ENCODE measurements at regions not wholly inside any gene's neighbourhood (a gene's known extent, or its start where the extent isn't known, plus 50 kb on each side); places are given as distances from the start of the nearest gene placed in this dataset.
A peak's percentile ranks its signal among the peaks of the same experiment; 100 is the strongest.
"Not testable (repeated sequence)": the region's sequence is repeated elsewhere in the genome, so short reads cannot be mapped to it uniquely, and the experiment has no call there.

DNA sequence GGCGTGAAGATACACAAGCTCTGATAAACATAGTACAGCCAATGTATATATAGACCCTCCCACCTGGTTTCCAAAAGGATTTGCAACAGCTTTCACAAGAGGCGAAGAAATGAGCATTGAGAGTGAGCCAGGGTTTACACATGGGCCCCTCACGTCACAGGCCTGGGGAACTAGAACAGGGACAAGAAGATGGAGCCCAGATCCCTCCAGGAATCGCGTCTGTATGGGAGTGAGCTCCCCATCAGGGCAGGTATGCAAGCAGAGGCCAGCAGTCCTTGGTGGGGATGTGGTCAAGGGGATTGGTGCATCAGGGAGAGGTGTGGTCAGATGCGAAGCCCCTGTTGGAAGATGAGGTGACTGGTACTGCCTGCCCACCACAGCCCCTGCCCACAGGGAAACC is 75.9 kb downstream of the KCNJ18 start:
- not testable (repeated sequence) for H3K27ac ChIP-seq (ENCODE audit: low read length); H3K36me3 ChIP-seq (ENCODE audit: insufficient read depth, low read length); H4K20me1 ChIP-seq (ENCODE audit: insufficient read depth, low read length); H3K79me2 ChIP-seq (ENCODE audit: insufficient read depth, low read length); H3K9ac ChIP-seq (ENCODE audit: low read depth, low read length); H2AFZ ChIP-seq (ENCODE audit: low read depth, low read length); H3K4me3 ChIP-seq (ENCODE audit: low read depth in 1 of 2, low read length in 2 of 2); H3K4me2 ChIP-seq (ENCODE audit: insufficient read depth, low read length); H3K4me1 ChIP-seq (ENCODE audit: insufficient read depth, low read length); DNase-seq; ATAC-seq (ENCODE audit: insufficient read depth, low read depth); H3K27me3 ChIP-seq (ENCODE audit: insufficient read depth, low read length, poor library complexity); H3K9me3 ChIP-seq (ENCODE audit: insufficient read depth, low read length, severe bottlenecking)

DNA sequence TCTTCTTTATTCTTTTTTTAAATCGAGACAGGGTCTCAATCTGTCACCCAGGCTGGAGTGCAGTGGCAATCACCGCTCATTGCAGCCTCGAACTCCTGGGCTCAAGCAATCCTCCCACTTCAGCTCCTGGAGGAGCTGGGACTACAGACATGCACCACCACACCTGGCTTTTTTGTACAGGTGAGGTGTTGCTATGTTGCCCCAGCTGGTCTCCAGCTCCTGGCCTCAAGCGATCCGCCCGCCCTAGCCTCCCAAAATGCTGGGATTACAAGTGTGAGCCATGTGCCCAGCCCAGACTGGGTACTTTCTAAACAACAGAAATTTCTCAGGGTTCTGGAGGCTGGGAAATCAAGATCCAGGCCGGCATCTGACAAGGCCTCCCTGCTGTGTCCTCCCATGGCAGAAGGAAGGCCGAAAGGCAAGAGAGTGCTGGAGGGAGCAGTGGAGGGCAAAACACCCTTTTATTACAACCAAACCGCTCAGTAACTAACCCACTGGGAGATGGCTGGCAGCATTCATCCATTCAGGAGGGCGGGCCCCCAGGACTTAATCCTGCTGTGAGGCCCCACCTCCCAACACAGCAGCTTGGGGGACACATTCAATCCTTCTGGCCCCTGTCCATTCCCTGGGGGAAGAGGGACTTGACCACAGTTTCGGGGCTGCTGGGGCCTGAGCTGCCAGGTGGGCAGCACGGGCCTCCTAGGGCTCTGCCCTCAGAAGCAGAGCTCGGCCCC is 76.6 kb downstream of the KCNJ18 start:
- not testable (repeated sequence) for H2AFZ ChIP-seq (ENCODE audit: low read depth, low read length); H3K4me1 ChIP-seq (ENCODE audit: insufficient read depth, low read length); DNase-seq; H3K27ac ChIP-seq (ENCODE audit: low read length); H3K4me2 ChIP-seq (ENCODE audit: insufficient read depth, low read length); H3K79me2 ChIP-seq (ENCODE audit: insufficient read depth, low read length); H4K20me1 ChIP-seq (ENCODE audit: insufficient read depth, low read length); ATAC-seq (ENCODE audit: insufficient read depth, low read depth); H3K9ac ChIP-seq (ENCODE audit: low read depth, low read length); H3K27me3 ChIP-seq (ENCODE audit: insufficient read depth, low read length, poor library complexity); H3K9me3 ChIP-seq (ENCODE audit: insufficient read depth, low read length, severe bottlenecking); H3K4me3 ChIP-seq (ENCODE audit: low read depth in 1 of 2, low read length in 2 of 2); H3K36me3 ChIP-seq (ENCODE audit: insufficient read depth, low read length)

DNA sequence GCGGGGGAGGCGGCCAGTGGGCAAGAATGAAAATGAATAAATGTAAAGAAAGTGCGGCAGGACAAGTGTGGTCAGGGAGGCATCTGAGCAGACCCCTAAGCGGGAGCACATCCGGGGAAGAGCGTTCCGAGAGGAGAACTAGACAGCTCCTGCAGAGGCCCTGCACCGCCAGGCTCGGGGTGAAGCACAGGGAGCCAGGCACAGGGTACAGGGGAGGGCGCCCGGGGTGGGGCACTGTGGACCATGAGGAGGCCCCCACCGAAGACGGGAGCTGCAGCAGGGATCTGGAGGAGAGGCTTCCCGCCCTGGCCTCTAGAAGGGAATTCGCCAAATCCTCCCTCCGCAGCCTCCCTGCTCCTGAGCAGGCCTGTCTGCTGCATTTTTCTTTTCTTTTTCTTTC is 77.5 kb downstream of the KCNJ18 start:
- not testable (repeated sequence) for ATAC-seq (ENCODE audit: insufficient read depth, low read depth); H2AFZ ChIP-seq (ENCODE audit: low read depth, low read length); H3K4me2 ChIP-seq (ENCODE audit: insufficient read depth, low read length); H3K4me1 ChIP-seq (ENCODE audit: insufficient read depth, low read length); H3K79me2 ChIP-seq (ENCODE audit: insufficient read depth, low read length); H3K36me3 ChIP-seq (ENCODE audit: insufficient read depth, low read length); DNase-seq; H3K27ac ChIP-seq (ENCODE audit: low read length); H3K9ac ChIP-seq (ENCODE audit: low read depth, low read length); H3K27me3 ChIP-seq (ENCODE audit: insufficient read depth, low read length, poor library complexity); H4K20me1 ChIP-seq (ENCODE audit: insufficient read depth, low read length); H3K4me3 ChIP-seq (ENCODE audit: low read depth in 1 of 2, low read length in 2 of 2); H3K9me3 ChIP-seq (ENCODE audit: insufficient read depth, low read length, severe bottlenecking)

DNA sequence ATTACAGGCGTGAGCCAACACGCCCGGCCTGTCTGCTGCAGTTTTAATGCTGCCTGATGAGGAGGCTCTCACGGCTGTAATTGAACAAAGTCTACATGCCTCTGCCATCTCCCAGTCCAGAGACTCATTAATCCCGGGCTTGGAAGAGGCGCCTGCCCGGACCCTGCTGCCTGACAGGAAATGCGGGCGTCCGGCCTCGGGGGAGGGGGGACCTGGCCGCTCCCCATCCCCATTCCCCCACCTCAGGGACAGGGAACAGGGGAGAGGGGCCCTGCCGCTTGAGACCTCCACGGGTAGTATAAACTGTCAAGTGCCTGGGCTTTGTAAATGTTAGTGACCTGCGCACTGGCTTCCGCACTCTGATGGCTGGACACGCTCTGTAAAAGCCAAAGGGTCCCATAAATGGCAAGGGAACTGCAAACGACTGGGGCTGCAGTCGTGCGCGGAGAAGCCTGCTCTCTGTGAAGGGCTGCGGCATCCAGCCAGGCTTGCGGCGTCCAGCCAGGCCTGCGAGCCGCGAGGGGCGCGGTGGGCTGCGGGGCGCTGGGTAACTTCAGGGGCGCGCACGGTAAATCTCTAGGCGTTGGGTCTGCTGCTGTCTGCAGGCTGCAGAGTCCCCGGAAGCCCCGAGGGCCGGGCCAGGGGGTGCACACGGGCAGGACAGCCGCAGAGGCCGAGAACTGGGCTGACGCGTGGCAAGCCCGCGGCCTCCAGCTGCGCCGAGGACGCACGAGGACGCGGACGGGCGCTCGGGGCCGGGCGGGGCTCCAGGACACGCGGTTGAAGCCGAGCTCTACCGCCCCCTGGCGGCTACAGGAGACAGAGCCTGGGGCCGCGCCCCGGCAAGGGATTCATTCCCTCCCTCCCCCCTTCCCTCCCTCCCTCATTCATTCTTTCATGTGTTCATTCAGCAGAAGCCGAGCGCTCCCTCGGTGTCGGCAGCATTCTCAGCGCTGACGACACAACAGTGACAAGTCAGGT is 78.4 kb downstream of the KCNJ18 start:
- H3K36me3 ChIP-seq (ENCODE audit: insufficient read depth, low read length); H3K79me2 ChIP-seq (ENCODE audit: insufficient read depth, low read length); H4K20me1 ChIP-seq (ENCODE audit: insufficient read depth, low read length); H3K27ac ChIP-seq (ENCODE audit: low read length); H3K27me3 ChIP-seq (ENCODE audit: insufficient read depth, low read length, poor library complexity); DNase-seq; H2AFZ ChIP-seq (ENCODE audit: low read depth, low read length); H3K9me3 ChIP-seq (ENCODE audit: insufficient read depth, low read length, severe bottlenecking); H3K4me2 ChIP-seq (ENCODE audit: insufficient read depth, low read length); H3K4me3 ChIP-seq (ENCODE audit: low read depth in 1 of 2, low read length in 2 of 2); H3K9ac ChIP-seq (ENCODE audit: low read depth, low read length); H3K4me1 ChIP-seq (ENCODE audit: insufficient read depth, low read length): not testable (repeated sequence)
- ATAC-seq (ENCODE audit: insufficient read depth, low read depth), result peak; percentile 96

DNA sequence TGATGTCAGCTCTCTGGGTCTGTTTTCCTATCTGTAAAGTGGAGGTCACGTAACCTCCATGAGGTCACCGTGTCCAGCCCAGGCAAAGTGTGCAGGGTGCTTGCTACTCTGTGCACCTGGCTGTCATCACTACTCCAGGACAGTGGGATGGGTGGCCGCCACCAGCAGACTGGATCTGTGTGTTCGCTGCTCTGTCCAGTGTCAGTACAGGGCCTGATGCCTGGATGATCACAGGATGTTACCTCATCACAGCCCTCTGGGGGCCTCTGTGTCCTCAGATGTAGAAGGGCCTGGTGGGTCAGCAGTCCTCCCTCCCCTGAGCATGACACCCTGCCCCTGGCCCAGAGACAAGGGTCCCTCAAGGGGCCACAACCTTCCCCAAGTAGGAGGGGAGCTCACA is 80.0 kb downstream of the KCNJ18 start:
- no peaks in the 10 kb centered on the region for H3K36me3 ChIP-seq (ENCODE audit: insufficient read depth, low read length)
- H3K4me3 ChIP-seq (ENCODE audit: low read depth in 1 of 2, low read length in 2 of 2), result no peak overlapping the region
- no peaks in the 10 kb centered on the region for H3K79me2 ChIP-seq (ENCODE audit: insufficient read depth, low read length)
- no peak overlapping the region for H3K9ac ChIP-seq (ENCODE audit: low read depth, low read length)
- no peaks in the 10 kb centered on the region for H3K27me3 ChIP-seq (ENCODE audit: insufficient read depth, low read length, poor library complexity)
- ATAC-seq (ENCODE audit: insufficient read depth, low read depth), result no peak
- H3K27ac ChIP-seq (ENCODE audit: low read length), result no peak overlapping the region
- DNase-seq, result no peak
- H3K4me2 ChIP-seq (ENCODE audit: insufficient read depth, low read length), result no peak overlapping the region
- TF ChIP-seq EZH2 (IDR thresholded peaks at IDR 0.05; ENCODE audit: borderline replicate concordance, low read depth, low read length, severe bottlenecking), result no peak
- TF ChIP-seq, protein P1, sequence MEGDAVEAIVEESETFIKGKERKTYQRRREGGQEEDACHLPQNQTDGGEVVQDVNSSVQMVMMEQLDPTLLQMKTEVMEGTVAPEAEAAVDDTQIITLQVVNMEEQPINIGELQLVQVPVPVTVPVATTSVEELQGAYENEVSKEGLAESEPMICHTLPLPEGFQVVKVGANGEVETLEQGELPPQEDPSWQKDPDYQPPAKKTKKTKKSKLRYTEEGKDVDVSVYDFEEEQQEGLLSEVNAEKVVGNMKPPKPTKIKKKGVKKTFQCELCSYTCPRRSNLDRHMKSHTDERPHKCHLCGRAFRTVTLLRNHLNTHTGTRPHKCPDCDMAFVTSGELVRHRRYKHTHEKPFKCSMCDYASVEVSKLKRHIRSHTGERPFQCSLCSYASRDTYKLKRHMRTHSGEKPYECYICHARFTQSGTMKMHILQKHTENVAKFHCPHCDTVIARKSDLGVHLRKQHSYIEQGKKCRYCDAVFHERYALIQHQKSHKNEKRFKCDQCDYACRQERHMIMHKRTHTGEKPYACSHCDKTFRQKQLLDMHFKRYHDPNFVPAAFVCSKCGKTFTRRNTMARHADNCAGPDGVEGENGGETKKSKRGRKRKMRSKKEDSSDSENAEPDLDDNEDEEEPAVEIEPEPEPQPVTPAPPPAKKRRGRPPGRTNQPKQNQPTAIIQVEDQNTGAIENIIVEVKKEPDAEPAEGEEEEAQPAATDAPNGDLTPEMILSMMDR (IDR thresholded peaks at IDR 0.05; ENCODE audit: borderline replicate concordance, extremely low read depth, low read length, poor library complexity, severe bottlenecking), result no peak
- no peaks in the 10 kb centered on the region for H3K4me1 ChIP-seq (ENCODE audit: insufficient read depth, low read length)
- no peaks in the 10 kb centered on the region for H3K9me3 ChIP-seq (ENCODE audit: insufficient read depth, low read length, severe bottlenecking)
- H2AFZ ChIP-seq (ENCODE audit: low read depth, low read length), result no peak overlapping the region
- H4K20me1 ChIP-seq (ENCODE audit: insufficient read depth, low read length), result no peaks in the 10 kb centered on the region

DNA sequence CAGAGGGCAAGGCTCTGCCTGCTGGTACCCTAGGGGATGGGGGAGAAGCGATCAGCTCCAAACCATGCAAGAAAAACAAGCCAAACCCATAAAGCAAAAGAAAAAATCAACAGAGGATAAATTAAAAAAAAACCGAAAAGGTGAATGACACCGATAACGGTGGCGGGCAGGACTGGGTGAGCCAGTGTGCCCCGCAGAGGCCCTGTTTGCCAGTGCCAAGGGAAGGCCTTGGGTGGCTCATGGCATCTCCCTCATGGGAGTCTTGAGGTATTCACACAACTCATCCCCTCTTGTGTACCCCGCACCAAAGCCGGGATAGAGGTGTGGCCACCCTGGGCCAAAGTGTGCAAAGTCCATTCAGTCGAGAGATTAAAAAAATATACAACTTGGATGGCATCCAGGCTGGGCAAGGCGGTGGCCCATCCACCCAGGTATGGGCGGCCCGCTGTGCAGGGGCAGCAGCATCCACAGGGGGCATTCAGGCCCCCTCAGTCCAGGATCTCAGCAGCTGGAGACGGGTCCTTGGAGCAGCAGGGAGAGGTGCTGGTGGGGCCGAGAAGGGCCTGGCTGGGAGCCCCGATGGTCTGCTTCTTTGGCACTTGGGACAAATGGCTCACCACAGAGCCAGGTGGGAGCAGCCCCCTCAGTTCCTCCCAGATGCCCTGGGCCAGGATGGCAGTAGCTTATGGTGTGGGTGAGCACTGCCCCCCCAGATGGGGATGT is 80.8 kb downstream of the KCNJ18 start:
- not testable (repeated sequence) for H3K9ac ChIP-seq (ENCODE audit: low read depth, low read length); H3K4me2 ChIP-seq (ENCODE audit: insufficient read depth, low read length)

More for the DNA sequence above, 80.8 kb downstream of the KCNJ18 start:
- H3K27ac ChIP-seq (ENCODE audit: low read length); H3K4me1 ChIP-seq (ENCODE audit: insufficient read depth, low read length); DNase-seq; H4K20me1 ChIP-seq (ENCODE audit: insufficient read depth, low read length); H3K4me3 ChIP-seq (ENCODE audit: low read depth in 1 of 2, low read length in 2 of 2); H3K27me3 ChIP-seq (ENCODE audit: insufficient read depth, low read length, poor library complexity); H3K9me3 ChIP-seq (ENCODE audit: insufficient read depth, low read length, severe bottlenecking); H2AFZ ChIP-seq (ENCODE audit: low read depth, low read length); ATAC-seq (ENCODE audit: insufficient read depth, low read depth); H3K36me3 ChIP-seq (ENCODE audit: insufficient read depth, low read length); H3K79me2 ChIP-seq (ENCODE audit: insufficient read depth, low read length): not testable (repeated sequence)

Measured in DND-41 (cell line).